ENCODE measurements at regions not wholly inside any gene's neighbourhood (a gene's known extent, or its start where the extent isn't known, plus 50 kb on each side); places are given as distances from the start of the nearest gene placed in this dataset.

DNA sequence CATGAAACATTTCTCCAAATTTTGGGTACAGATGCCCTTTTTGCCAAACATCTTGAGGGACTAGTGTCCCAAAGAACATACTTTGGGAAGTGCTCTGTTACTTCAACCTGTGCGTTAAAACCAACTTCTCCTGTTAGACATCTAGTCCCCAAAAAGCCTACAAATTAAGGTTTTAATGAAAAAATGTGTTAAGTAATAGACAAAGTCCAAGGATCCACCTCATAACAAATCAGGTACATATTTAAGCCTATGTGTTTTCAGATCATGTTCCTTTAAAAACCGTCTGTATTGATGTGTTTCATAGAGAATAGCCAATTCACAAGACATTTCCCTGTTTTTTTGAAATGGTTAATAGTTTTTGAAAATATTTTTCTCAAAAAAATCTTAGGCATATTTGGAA is 174.8 kb upstream of the FAM20A start:
- Histone ChIP-seq H4K8ac (ENCODE audit: low read depth, low read length) (no peak overlapping the region), H3K4me3 (ENCODE audit: low read length in 2 of 2) (no peak overlapping the region), H3K9me3 (replicated peaks in 1 of 2; ENCODE audit: control insufficient read depth in 2 of 2, insufficient read depth in 1 of 2, low read depth in 1 of 2, low read length in 2 of 2) (no peaks in the 10 kb centered on the region), H2BK120ac (ENCODE audit: low read depth, low read length) (no peak overlapping the region), H3K23ac (ENCODE audit: low read depth, low read length, poor library complexity) (no peak overlapping the region), H3K79me1 (ENCODE audit: low read depth, low read length) (no peaks in the 10 kb centered on the region), H3K4me2 (ENCODE audit: insufficient read depth, low read length, poor library complexity, severe bottlenecking) (no peak overlapping the region), H3K9ac (ENCODE audit: low read depth, low read length, poor library complexity) (no peak overlapping the region), H3K4me1 (ENCODE audit: control insufficient read depth in 2 of 2, insufficient read depth in 1 of 2, low read depth in 1 of 2, low read length in 2 of 2) (no peaks in the 10 kb centered on the region), H3K18ac (ENCODE audit: low read length) (no peak overlapping the region), H2AFZ (ENCODE audit: low read length) (no peak overlapping the region), H2AK5ac (ENCODE audit: low read depth, low read length) (no peak overlapping the region), H2BK15ac (ENCODE audit: low read length) (no peak overlapping the region), H3K27ac (replicated peaks; ENCODE audit: low read length) (no peak overlapping the region), H2BK5ac (ENCODE audit: low read length) (no peak overlapping the region), H4K91ac (ENCODE audit: low read depth, low read length, poor library complexity) (no peak overlapping the region), H3K4ac (ENCODE audit: low read length) (no peak overlapping the region), H2BK12ac (ENCODE audit: low read length) (no peak overlapping the region), H3K36me3 (replicated peaks in 1 of 2; ENCODE audit: control insufficient read depth in 2 of 2, insufficient read depth in 2 of 2, low read length in 2 of 2) (no peaks in the 10 kb centered on the region), H3K27me3 (ENCODE audit: control insufficient read depth in 3 of 3, insufficient read depth in 3 of 3, low read depth in 1 of 3, low read length in 3 of 3) (no peaks in the 10 kb centered on the region), H3K14ac (ENCODE audit: low read length) (no peak overlapping the region)
- WGBS, 2 donors (ENCODE audit: extremely low coverage in 2 of 2, insufficient read length in 2 of 2, insufficient replicate concordance in 1 of 2): no CpG with 5 or more reads among the region's 2 CpGs
- no peak for DNase-seq (ENCODE audit: low spot score)

- Histone ChIP-seq H3K36me3 (replicated peaks in 1 of 2; ENCODE audit: control insufficient read depth in 2 of 2, insufficient read depth in 2 of 2, low read length in 2 of 2) (no peaks in the 10 kb centered on the region), H3K4me1 (ENCODE audit: control insufficient read depth in 2 of 2, insufficient read depth in 1 of 2, low read depth in 1 of 2, low read length in 2 of 2) (no peaks in the 10 kb centered on the region), H3K23ac (ENCODE audit: low read depth, low read length, poor library complexity) (no peak overlapping the region), H3K4ac (ENCODE audit: low read length) (no peak overlapping the region), H2BK15ac (ENCODE audit: low read length) (no peak overlapping the region), H3K9me3 (replicated peaks in 1 of 2; ENCODE audit: control insufficient read depth in 2 of 2, insufficient read depth in 1 of 2, low read depth in 1 of 2, low read length in 2 of 2) (no peaks in the 10 kb centered on the region), H2BK5ac (ENCODE audit: low read length) (no peak overlapping the region), H3K14ac (ENCODE audit: low read length) (no peak overlapping the region), H3K27me3 (ENCODE audit: control insufficient read depth in 3 of 3, insufficient read depth in 3 of 3, low read depth in 1 of 3, low read length in 3 of 3) (no peaks in the 10 kb centered on the region), H2BK12ac (ENCODE audit: low read length) (no peak overlapping the region), H3K4me3 (ENCODE audit: low read length in 2 of 2) (no peak overlapping the region), H3K18ac (ENCODE audit: low read length) (no peak overlapping the region), H2BK120ac (ENCODE audit: low read depth, low read length) (no peak overlapping the region), H4K8ac (ENCODE audit: low read depth, low read length) (no peak overlapping the region), H2AK5ac (ENCODE audit: low read depth, low read length) (no peak overlapping the region), H3K9ac (ENCODE audit: low read depth, low read length, poor library complexity) (no peak overlapping the region), H3K27ac (replicated peaks; ENCODE audit: low read length) (no peak overlapping the region), H4K91ac (ENCODE audit: low read depth, low read length, poor library complexity) (no peak overlapping the region), H3K79me1 (ENCODE audit: low read depth, low read length) (no peaks in the 10 kb centered on the region), H3K4me2 (ENCODE audit: insufficient read depth, low read length, poor library complexity, severe bottlenecking) (no peak overlapping the region), H2AFZ (ENCODE audit: low read length) (peak overlapping the region; percentile 71)
- no peak for DNase-seq (ENCODE audit: low spot score)
Measured at GRCh38 chr17:68775318-68775717, 174.2 kb upstream of the FAM20A start.

- no peak overlapping the region for H2BK12ac ChIP-seq (ENCODE audit: low read length)
- no peak overlapping the region for H3K4ac ChIP-seq (ENCODE audit: low read length)
- H2BK5ac ChIP-seq (ENCODE audit: low read length): no peak overlapping the region
- no peak overlapping the region for H4K8ac ChIP-seq (ENCODE audit: low read depth, low read length)
- no peaks in the 10 kb centered on the region for H3K36me3 ChIP-seq (replicated peaks in 1 of 2; ENCODE audit: control insufficient read depth in 2 of 2, insufficient read depth in 2 of 2, low read length in 2 of 2)
- H2AK5ac ChIP-seq (ENCODE audit: low read depth, low read length): no peak overlapping the region
- peak; percentile 24 for DNase-seq (ENCODE audit: low spot score)
- no peaks in the 10 kb centered on the region for H3K4me1 ChIP-seq (ENCODE audit: control insufficient read depth in 2 of 2, insufficient read depth in 1 of 2, low read depth in 1 of 2, low read length in 2 of 2)
- no peak overlapping the region for H3K14ac ChIP-seq (ENCODE audit: low read length)
- no peaks in the 10 kb centered on the region for H3K9me3 ChIP-seq (replicated peaks in 1 of 2; ENCODE audit: control insufficient read depth in 2 of 2, insufficient read depth in 1 of 2, low read depth in 1 of 2, low read length in 2 of 2)
- H3K27me3 ChIP-seq (ENCODE audit: control insufficient read depth in 3 of 3, insufficient read depth in 3 of 3, low read depth in 1 of 3, low read length in 3 of 3): no peaks in the 10 kb centered on the region
- no peak overlapping the region for H3K18ac ChIP-seq (ENCODE audit: low read length)
- H3K9ac ChIP-seq (ENCODE audit: low read depth, low read length, poor library complexity): no peak overlapping the region
- no peak overlapping the region for H4K91ac ChIP-seq (ENCODE audit: low read depth, low read length, poor library complexity)
- H3K79me1 ChIP-seq (ENCODE audit: low read depth, low read length): no peaks in the 10 kb centered on the region
- H3K23ac ChIP-seq (ENCODE audit: low read depth, low read length, poor library complexity): no peak overlapping the region
- H2BK15ac ChIP-seq (ENCODE audit: low read length): no peak overlapping the region
- peak overlapping the region; percentile 80 for H2AFZ ChIP-seq (ENCODE audit: low read length)
- WGBS, 2 donors (ENCODE audit: extremely low coverage in 2 of 2, insufficient read length in 2 of 2, insufficient replicate concordance in 1 of 2): no CpG with 5 or more reads among the region's 8 CpGs
- no peak overlapping the region for H2BK120ac ChIP-seq (ENCODE audit: low read depth, low read length)
- no peak overlapping the region for H3K4me3 ChIP-seq (ENCODE audit: low read length in 2 of 2)
- H3K27ac ChIP-seq (replicated peaks; ENCODE audit: low read length): no peak overlapping the region
- no peak overlapping the region for H3K4me2 ChIP-seq (ENCODE audit: insufficient read depth, low read length, poor library complexity, severe bottlenecking)
Measured at GRCh38 chr17:68771867-68772515, 170.8 kb upstream of the FAM20A start.

DNA sequence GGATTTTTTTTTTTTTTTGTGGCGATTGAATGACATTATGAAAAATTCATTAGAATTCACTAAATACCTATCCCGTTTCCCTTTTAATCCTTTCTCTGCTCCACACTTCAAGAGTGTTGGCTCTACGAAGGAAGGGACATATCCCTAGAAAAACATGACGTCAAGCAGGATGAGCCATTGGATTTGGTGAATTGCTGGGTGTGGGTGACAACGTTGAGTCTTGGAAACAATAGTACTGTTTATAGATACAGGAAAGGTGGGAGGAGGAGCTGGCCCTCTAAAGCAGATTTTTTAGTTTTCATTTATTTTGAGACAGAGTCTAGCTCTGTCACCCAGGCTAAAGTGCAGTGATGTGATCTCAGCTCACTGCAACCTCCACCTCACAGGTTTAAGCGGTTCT is 167.6 kb upstream of the FAM20A start:
- H3K36me3 ChIP-seq (replicated peaks in 1 of 2; ENCODE audit: control insufficient read depth in 2 of 2, insufficient read depth in 2 of 2, low read length in 2 of 2): no peaks in the 10 kb centered on the region
- no peak overlapping the region for H2BK120ac ChIP-seq (ENCODE audit: low read depth, low read length)
- H3K27ac ChIP-seq (replicated peaks; ENCODE audit: low read length): no peak overlapping the region
- no peak overlapping the region for H2BK15ac ChIP-seq (ENCODE audit: low read length)
- no peak for DNase-seq (ENCODE audit: low spot score)
- no peaks in the 10 kb centered on the region for H3K79me1 ChIP-seq (ENCODE audit: low read depth, low read length)
- no peak overlapping the region for H4K8ac ChIP-seq (ENCODE audit: low read depth, low read length)
- no peak overlapping the region for H3K4me3 ChIP-seq (ENCODE audit: low read length in 2 of 2)
- no peak overlapping the region for H2AK5ac ChIP-seq (ENCODE audit: low read depth, low read length)
- no peak overlapping the region for H3K18ac ChIP-seq (ENCODE audit: low read length)
- no peaks in the 10 kb centered on the region for H3K4me1 ChIP-seq (ENCODE audit: control insufficient read depth in 2 of 2, insufficient read depth in 1 of 2, low read depth in 1 of 2, low read length in 2 of 2)
- no peak overlapping the region for H4K91ac ChIP-seq (ENCODE audit: low read depth, low read length, poor library complexity)
- H2BK5ac ChIP-seq (ENCODE audit: low read length): no peak overlapping the region
- H3K9ac ChIP-seq (ENCODE audit: low read depth, low read length, poor library complexity): no peak overlapping the region
- H3K23ac ChIP-seq (ENCODE audit: low read depth, low read length, poor library complexity): no peak overlapping the region
- H3K4ac ChIP-seq (ENCODE audit: low read length): no peak overlapping the region
- H3K4me2 ChIP-seq (ENCODE audit: insufficient read depth, low read length, poor library complexity, severe bottlenecking): no peak overlapping the region
- no peaks in the 10 kb centered on the region for H3K9me3 ChIP-seq (replicated peaks in 1 of 2; ENCODE audit: control insufficient read depth in 2 of 2, insufficient read depth in 1 of 2, low read depth in 1 of 2, low read length in 2 of 2)
- H3K14ac ChIP-seq (ENCODE audit: low read length): no peak overlapping the region
- no peak overlapping the region for H2BK12ac ChIP-seq (ENCODE audit: low read length)
- H3K27me3 ChIP-seq (ENCODE audit: control insufficient read depth in 3 of 3, insufficient read depth in 3 of 3, low read depth in 1 of 3, low read length in 3 of 3): no peaks in the 10 kb centered on the region
- H2AFZ ChIP-seq (ENCODE audit: low read length): no peak overlapping the region
- WGBS, 2 donors (ENCODE audit: extremely low coverage in 2 of 2, insufficient read length in 2 of 2, insufficient replicate concordance in 1 of 2): no CpG with 5 or more reads among the region's 6 CpGs
